ENCODE measurements at regions not wholly inside any gene's neighbourhood (a gene's known extent, or its start where the extent isn't known, plus 50 kb on each side); places are given as distances from the start of the nearest gene placed in this dataset.

- TF ChIP-seq CTCF (IDR thresholded peaks at IDR 0.05) (no peak), POLR2A (IDR thresholded peaks at IDR 0.05) (no peak), POLR2AphosphoS5 (IDR thresholded peaks at IDR 0.05) (no peak), EP300 (IDR thresholded peaks at IDR 0.05) (no peak)
Measured at GRCh38 chr17:21841839-21842238, 149.5 kb downstream of the KCNJ18 start.

Measured in upper lobe of left lung (tissue), 4 donors.